GM20000 (cell line): ENCODE measurements at regions not wholly inside any gene's neighbourhood (a gene's known extent, or its start where the extent isn't known, plus 50 kb on each side); places are given as distances from the start of the nearest gene placed in this dataset.

ENCODE experiments used
- DNase-seq: peaks from one replicate; pipeline ENCODE4 v3.0.0; 2012; ENCODE audit warnings: low spot score
- CTCF ChIP-seq: IDR thresholded peaks from 2 replicates; pipeline ENCODE4 v1.5.1; 2012; ENCODE audit warnings: mild to moderate bottlenecking, control low read depth; ENCODE audit errors: extremely low read depth, missing control alignments

DNA sequence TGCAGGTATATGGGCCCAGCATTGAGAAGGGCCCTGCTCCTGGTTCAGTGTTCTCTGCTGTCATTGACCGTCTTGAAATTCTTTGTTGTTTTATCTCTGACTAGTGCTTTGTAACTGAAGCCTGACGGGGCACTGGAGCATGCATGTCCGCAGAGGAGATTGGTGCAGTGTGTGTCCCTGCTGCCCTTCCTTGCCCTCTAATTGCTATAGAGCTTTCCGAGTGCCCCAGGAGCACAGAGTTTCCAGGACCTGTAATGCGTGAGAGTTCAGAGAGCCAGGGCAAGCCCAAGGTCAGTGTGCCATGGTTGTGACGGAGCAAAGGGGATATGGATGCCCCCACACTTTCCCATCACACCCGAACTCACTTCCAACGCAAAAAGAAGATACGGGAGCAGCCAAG, 174.3 kb upstream of the UBE3A start:
- no peak for DNase-seq
- TF ChIP-seq CTCF = no peak

DNA sequence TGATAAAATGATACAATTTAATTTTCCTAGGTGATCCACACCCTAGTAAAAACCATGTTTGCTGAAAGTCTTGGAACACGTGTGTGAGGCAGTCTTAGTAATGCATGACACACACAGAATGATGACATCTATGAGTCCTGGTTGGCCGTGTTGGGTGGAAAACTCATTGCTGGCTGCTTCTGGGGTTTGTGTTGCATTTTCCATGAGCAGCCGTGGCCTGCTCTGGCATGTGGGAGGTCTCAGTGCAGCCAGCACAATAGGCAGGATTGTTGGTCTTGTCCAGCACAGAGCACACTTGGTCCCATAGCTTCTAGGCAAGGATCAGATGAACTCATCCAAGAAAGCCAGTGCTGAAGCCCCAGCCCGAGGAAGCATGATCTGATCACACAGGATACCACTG, 172.8 kb upstream of the UBE3A start:
- no peak for DNase-seq
- no peak for TF ChIP-seq CTCF

DNA sequence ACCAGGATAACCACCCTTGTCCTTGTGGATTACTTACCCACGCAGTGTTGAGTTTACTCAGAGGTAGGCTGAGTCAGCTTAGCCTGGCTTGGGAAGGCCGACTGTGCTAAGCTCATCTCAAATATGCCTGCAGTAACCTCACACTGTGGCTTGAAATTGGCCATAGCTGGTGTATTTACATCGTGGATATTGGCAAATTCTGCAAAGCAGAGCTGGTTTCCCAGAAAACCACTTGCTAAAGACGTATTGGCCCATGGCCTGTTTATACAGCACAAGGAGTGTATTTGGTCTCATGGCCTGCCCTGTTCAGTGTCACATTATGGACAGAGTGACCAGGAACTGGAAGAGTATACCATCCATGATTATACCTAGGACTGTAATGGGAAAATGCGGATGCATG, 170.5 kb upstream of the UBE3A start:
- no peak for TF ChIP-seq CTCF

GRCh38 chr15:25608926-25609325, 170.1 kb upstream of the UBE3A start:
- TF ChIP-seq CTCF = no peak

More for the DNA sequence above, 170.5 kb upstream of the UBE3A start:
- DNase-seq = no peak

DNA sequence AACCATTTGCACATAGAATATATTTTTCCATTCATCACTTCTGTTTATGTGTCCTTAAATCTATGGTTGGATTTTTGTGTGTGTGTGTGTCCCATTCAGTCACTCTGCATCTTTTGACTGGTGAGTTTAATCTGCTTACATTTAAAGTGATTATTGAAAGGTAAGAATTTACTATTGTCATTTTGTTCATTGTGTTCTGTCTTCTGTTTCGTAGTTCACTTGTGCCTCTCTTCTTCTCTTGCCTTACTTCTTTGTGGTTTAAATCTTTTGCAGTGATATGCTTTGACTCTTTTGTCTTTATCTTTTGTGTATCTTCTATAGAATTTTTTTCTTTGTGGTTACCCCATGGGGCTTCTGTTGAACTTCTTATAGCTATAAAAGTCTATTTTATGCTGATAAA, 166.3 kb upstream of the UBE3A start:
- DNase-seq = no peak
- TF ChIP-seq CTCF = no peak

More at GRCh38 chr15:25608926-25609325, 170.1 kb upstream of the UBE3A start:
- no peak for DNase-seq

DNA sequence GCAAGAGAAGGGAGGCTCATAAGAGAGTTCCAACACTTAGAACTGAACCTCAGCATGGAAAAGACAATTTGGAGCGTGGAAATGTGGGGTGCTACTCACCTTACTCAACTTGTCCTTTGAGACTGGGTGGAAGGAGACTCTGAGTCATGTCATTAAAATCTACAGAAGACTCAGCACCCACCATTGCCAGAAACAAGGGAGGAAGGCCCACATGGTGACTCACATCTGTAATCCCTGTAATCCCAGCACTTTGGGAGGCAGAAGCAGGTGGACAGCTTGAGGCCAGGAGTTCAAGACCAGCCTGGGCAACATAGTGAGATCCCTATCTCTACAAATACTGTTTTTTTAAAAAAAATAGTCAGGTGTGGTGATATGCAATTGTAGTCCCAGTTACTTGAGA, 161.9 kb upstream of the UBE3A start:
- TF ChIP-seq CTCF = no peak
- no peak for DNase-seq

DNA sequence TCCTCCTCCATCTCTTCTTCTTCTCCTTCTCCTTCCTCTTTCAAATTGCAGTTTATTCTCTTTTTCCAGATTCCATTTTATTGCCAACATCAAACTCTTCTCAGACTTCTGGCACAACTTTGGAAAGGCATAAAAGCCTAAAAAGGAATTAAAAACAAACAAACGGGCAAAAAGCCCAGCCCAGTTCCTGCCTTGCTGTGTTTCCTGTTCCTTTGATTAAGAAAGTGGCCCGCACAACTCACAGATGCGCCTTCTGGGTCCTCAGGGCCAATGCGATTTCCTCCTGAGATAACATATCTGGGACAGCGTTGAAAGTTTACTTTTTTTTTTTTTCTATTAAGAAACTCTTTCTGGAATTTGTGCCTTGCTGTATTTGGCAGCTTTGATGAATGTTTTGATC, 158.7 kb upstream of the UBE3A start:
- no peak for TF ChIP-seq CTCF
- no peak for DNase-seq
